Peyer's patch (tissue), 4 donors: ENCODE measurements at regions not wholly inside any gene's neighbourhood (a gene's known extent, or its start where the extent isn't known, plus 50 kb on each side); places are given as distances from the start of the nearest gene placed in this dataset.

Experiments used
- POLR2A ChIP-seq, 2 donors: fragments of 450-650 bp; IDR thresholded peaks; one replicate each; pipeline ENCODE4 v1.5.1; 2017; ENCODE audit warnings: antibody characterized with exemption in 2 of 2, mild to moderate bottlenecking in 2 of 2, moderate library complexity in 2 of 2
- TF ChIP-seq, protein P1 (sequence below), 6 experiments: fragments of 450-650 bp in 4 of 6; fragments of 200-600 bp in 2 of 6; sonication (generic) in 1 of 6; IDR thresholded peaks; one replicate each; pipeline ENCODE4 v1.5.1; 2017 to 2019; ENCODE audit warnings: antibody characterized with exemption in 6 of 6, mild to moderate bottlenecking in 3 of 6, moderate library complexity in 1 of 6

GRCh38 chr13:78177306-78177705, 258.7 kb upstream of the EDNRB start:
- TF ChIP-seq, protein P1, sequence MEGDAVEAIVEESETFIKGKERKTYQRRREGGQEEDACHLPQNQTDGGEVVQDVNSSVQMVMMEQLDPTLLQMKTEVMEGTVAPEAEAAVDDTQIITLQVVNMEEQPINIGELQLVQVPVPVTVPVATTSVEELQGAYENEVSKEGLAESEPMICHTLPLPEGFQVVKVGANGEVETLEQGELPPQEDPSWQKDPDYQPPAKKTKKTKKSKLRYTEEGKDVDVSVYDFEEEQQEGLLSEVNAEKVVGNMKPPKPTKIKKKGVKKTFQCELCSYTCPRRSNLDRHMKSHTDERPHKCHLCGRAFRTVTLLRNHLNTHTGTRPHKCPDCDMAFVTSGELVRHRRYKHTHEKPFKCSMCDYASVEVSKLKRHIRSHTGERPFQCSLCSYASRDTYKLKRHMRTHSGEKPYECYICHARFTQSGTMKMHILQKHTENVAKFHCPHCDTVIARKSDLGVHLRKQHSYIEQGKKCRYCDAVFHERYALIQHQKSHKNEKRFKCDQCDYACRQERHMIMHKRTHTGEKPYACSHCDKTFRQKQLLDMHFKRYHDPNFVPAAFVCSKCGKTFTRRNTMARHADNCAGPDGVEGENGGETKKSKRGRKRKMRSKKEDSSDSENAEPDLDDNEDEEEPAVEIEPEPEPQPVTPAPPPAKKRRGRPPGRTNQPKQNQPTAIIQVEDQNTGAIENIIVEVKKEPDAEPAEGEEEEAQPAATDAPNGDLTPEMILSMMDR (IDR thresholded peaks at IDR 0.05): no peak
- no peak for TF ChIP-seq POLR2A (IDR thresholded peaks at IDR 0.05)
